GM18505 (cell line): ENCODE measurements at regions not wholly inside any gene's neighbourhood (a gene's known extent, or its start where the extent isn't known, plus 50 kb on each side); places are given as distances from the start of the nearest gene placed in this dataset.

Experiments
- ATAC-seq: cut with Tn5 transposase; IDR thresholded peaks from one replicate; pipeline ENCODE4 v1.9.1; 2021; ENCODE audit not compliant: unreplicated experiment
- POLR2A ChIP-seq: IDR thresholded peaks from 4 replicates; pipeline ENCODE4 v1.6.1; 2011; ENCODE audit warnings: borderline replicate concordance; ENCODE audit not compliant: insufficient read depth, insufficient read length; ENCODE audit errors: extremely low read depth

DNA sequence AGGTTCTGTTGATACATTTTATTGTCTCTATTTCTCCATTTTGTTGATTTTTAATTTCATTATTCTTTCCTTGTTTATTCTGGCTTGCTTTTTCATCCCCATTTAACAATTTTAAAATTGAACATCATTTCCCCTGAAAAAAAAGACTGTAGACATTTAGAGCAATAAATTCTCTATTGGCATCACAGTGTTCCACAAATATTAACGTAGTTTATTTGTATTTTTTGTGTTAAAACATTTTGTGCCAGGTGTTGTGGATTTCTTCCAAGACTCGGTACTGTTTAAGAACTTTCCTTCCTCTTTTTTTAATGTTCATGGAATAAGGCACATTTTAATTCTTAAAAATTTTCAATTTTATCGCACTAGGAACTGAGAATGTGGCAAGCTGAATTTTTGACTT is 156.1 kb upstream of the NPY start:
- TF ChIP-seq POLR2A = no peak
- no peak for ATAC-seq

DNA sequence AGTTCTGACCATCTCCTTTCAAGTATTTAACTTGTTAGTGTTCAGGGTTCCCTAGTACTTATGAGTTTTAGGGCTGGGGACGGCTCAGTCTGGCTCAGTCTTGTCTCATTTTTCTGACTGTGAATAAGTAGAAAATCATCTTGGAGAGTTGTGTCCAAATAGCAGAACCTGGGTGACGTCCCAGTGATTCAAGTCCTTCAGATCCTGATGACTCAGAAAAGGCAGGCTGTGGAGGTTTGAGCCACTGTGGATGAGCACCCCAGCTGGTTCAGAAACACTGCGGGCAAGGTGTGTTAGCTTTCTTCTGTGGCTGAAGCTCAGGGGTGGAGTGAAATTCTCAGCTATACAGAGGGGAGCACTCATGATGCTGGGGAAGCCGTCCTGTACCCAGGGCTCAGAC is 154.4 kb upstream of the NPY start:
- ATAC-seq = no peak
- TF ChIP-seq POLR2A = no peak

DNA sequence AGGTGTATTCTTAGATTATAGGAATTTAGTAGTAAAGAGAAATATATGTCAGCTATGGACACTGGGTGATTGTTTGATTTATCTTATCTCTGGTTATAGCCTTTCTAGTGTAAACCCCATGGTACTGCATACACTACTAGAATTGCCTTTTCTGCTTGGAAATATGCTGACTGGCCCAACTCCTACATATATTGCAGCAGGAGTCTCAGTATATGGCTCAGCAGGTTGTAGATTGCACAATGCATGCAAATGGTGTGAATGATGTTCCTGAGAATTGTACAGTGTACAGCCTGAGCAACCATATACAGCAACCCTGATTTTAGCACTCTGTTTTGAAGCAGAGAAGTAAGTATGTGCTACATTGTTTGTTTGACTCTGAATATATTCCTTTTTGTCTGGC is 153.4 kb upstream of the NPY start:
- no peak for ATAC-seq
- no peak for TF ChIP-seq POLR2A

DNA sequence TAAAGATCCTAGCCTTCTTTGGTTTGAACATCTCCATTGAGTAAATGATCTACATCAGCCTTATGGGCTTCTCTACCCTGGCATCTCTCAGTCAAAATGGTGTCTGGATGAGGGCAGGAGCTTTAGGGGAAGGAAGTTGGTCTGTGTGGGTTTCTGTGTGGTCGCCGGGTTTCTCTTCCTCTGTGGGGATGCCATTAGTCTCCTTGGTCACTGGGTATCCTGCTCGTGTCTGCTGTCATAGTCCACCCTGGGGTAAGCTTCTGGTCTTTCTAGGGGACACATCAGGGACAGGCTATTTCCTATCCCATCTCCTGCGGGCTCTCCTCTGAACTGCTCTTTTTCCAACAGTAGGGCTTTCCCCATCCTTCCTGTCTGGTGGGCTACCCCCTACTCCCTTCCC is 150.3 kb upstream of the NPY start:
- no peak for TF ChIP-seq POLR2A
- no peak for ATAC-seq

DNA sequence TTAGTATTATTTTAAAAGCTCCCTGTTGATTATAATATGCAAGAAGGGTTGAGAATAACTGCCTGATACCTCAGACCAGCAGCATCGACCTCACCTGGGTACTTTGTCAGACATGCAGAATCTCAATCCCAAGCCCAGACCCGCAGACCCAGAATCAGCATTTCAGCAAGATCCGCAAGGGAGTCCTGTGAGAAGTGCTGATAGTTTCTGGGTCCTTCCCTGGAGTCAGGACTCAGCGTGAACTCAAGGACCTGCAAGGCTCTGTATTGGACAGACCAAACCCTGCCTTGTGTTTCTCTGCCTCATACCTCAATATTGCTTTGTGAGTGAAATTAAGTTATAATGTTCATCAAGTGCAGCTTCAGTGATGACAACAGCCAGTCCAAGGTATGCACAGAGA is 149.5 kb upstream of the NPY start:
- ATAC-seq = no peak
- TF ChIP-seq POLR2A = no peak

DNA sequence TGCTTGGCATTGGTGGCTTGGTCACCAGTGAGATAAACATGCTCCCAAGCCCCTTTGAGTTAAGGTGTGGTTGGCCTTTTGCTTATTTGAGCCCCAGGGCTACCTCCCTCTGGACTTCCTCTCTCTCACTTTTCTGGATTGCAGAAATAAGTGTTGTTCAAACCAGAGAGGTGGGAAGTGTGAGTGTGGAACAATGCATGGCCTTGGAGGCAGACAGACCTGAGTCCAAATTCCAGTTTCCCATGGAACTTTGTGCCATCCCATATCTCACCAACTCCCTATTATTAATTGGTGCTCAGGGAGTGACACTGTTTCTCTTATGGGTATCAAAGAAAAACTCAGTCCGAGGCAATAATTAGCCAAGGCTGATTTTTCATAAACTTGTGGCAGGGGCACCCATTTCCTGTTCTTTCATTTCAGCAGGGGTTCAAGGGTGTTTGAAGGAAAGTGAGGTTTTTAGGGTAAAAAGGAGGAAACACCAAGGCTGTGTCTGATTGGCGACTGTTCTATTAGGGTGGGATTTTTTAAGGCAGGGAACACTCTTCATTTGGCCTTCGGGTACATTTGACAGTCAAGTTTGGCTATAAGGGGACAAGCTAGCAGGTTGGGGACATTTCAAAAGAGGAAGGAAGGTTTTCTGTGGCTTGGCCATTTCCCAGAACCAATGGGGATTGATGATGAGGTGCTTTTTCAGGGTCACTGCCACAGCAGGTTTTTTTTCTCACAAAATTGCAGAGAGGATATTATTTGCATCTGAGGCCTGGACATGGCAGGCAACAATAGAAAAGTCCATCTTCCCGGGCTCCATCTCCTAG is 148.8 kb upstream of the NPY start:
- TF ChIP-seq POLR2A = no peak
- peak; percentile 65 for ATAC-seq

DNA sequence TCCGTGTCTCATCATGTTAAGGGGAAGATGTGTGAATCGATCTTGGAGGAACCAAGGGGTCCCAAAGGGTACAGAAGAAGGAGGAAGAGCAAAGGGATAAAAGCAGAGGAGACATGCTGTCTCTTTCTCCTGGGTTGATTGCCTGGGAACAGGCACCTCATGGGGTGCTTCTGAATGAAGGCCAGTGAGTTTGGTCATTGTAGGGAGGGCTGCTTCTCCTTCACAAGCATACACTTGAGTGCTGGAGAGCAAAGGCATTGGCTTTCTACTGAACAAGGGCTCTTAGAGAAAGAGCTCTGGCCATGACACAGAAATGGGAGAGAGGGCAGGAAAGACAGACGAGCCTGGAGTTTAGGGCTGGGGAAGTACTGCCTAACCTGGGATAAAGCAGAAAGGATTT is 146.7 kb upstream of the NPY start:
- ATAC-seq = no peak
- TF ChIP-seq POLR2A = no peak

DNA sequence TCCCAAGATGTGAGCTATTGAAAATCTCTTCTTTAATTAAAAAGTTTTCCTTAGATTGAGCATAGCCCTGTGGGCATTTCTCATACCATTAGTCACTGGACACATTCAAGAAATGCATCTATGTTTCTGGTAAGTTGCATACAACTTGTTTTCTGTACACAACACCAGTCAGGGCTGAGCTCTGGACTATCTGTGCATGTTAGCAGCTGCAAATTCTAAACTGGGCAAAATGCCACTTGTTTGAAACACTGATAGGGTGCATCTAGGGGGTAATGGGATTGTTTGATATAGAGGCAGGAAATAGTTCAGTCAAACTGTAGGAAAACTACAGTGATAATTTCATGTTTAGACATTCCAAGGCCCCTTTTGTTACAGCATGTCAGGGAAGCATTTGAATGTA is 145.6 kb upstream of the NPY start:
- TF ChIP-seq POLR2A = no peak
- no peak for ATAC-seq

DNA sequence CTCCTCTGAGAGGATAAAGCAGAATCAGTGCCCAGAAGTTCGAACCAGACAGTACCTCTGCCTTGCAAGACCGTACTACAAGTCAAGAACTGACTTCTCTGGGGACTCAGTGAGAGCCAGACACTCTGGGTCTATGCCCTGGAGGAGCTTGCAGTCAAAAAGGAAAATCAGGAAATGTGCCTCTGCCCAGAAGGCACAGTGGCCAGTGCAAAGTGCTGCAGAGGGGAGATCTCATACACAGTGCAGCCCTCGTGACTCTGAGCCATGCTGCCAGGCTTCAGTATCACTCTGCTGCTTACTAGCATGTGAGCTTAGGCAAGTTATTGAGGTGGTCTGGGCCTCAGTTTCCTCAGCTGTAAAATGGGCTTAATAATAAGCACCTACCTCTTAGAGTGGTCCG is 144.0 kb upstream of the NPY start:
- no peak for ATAC-seq
- TF ChIP-seq POLR2A = no peak

DNA sequence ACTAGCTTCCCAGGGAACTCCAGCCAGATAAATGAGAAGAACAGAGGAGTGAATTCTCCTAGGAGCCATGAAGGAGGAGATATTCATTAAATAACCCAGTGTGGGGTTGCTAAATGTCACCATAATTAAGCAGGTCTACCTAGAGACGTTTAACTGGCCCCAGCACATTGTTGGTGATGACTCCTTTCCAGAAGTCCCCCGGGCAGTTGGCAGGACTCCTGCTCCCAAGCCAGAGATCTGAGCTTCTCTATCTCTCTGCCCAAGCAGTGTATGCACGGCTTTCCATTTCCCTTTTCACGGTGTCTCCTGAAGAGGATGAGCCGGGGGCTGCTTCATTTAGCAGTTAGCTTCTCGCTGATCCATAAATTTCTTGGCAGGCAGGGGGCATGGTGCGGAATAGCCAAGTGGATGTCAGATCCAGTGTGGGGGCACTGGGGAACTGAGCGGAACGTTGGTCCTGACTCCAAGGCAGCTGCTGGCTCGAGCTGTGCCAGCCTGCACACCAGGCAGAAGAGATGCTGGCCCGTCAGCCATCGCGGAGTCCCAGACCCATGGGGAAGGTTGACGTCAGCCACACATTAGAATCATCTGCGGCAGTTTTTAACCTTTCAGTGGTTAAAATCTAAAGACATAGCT is 142.0 kb upstream of the NPY start:
- no peak for ATAC-seq
- no peak for TF ChIP-seq POLR2A

DNA sequence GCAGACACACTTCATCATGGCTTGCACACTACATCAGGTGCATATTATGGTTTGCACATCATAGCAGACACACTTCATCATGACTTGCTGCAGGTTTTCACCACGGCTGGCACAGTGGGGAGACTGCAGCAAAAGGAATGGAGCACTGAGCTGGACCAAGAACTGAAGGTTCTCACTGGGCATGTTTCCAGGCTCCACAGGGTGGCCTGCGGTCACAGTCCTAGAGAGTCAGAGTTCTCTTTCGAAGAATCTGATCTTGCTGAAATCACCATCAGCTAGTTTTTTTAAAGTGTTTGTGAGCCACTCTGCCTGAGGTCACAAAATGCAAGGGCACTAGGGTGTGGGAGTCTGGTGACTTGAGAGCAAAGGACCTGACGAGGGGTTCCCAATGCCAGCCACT is 140.4 kb upstream of the NPY start:
- no peak for TF ChIP-seq POLR2A
- no peak for ATAC-seq

DNA sequence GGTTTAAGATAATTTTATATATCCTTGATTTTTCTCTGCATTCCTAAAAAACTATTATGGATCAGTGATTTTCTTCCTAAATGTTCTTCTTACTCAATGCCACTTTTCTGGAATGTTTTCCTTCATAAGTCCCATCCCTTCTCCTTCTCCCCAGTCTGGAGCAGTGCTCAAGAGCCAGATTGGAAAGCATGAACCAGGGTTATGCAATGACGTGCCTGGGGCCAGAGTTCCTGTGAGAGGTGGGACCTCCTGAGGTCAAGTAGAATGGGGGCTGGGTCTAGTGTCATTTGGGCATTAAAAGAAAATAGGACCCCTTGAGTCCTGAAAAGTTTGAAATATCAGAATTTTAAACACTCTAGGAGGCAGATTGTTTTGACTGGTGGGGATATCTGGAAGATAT is 132.0 kb upstream of the NPY start:
- no peak for TF ChIP-seq POLR2A
- ATAC-seq = no peak

DNA sequence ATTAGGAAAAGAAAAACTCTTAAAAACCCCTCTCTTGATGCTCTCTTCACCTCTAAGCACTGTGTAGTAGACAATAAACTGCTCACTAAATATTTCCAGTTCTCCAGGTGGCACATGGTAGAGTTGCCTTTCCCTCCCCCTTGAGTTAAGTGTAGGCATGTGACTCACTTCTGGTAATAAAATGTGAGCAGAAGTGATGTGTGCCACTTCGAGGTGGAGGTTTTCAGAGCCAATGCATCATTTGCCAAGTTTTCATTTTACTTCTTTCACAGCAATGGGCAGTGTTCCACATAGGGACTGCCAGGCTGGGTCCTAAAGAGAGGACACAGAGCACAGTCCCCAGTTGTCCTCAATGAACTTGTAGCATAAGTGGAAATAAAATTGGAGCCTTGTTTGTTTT is 131.6 kb upstream of the NPY start:
- ATAC-seq = no peak
- no peak for TF ChIP-seq POLR2A

DNA sequence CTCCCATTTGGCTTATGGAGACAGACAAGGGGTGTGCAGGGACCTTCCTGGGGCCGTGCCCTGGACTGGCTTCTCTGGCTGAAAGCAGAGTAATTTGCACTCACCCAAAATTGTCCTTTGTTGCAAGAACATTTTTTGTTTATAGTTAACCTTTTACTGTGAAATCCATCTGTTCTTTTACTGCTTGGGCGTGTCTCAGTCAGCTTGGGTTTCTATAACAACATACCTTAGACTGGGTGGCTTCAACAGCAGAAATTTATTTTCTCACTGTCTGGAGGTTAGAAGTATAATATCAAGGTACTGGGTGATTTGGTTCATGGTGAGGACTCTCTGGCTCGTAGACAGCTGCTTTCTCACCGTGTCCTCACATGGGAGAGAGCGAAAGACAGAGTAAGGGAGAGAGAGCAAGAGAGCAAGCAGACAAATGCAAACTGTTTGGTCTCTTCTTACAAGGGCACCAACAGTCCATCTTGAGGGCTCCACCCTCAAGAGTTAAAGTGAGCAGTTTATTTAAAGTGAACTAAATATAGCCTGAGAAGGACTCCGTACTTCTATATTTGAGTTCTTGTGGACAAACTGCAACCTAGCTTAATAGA is 131.0 kb upstream of the NPY start:
- ATAC-seq = no peak

More for the DNA sequence above, 131.0 kb upstream of the NPY start:
- no peak for TF ChIP-seq POLR2A
